Fibroblast of peridontal ligament (primary cell): ENCODE measurements at regions not wholly inside any gene's neighbourhood (a gene's known extent, or its start where the extent isn't known, plus 50 kb on each side); places are given as distances from the start of the nearest gene placed in this dataset.

Experiments
- DNase-seq: peaks from one replicate; pipeline ENCODE4 v3.0.0-alpha.2; 2010; ENCODE audit errors: extremely low read depth

- DNase-seq = no peak
These were observed 981.2 kb downstream of the BCL11A start for GRCh38 chr2:59572227-59572626.

GRCh38 chr2:59570818-59571217 is 982.6 kb downstream of the BCL11A start:
- DNase-seq = no peak

GRCh38 chr2:59569124-59569523 is 984.3 kb downstream of the BCL11A start:
- DNase-seq = no peak

- DNase-seq = no peak
These were observed 985.0 kb downstream of the BCL11A start for GRCh38 chr2:59568461-59568860.

- DNase-seq = no peak
These were observed 986.3 kb downstream of the BCL11A start for GRCh38 chr2:59567151-59567550.

- no peak for DNase-seq
These were observed 986.7 kb downstream of the BCL11A start for GRCh38 chr2:59566739-59567138.

- DNase-seq = no peak
These were observed 992.2 kb downstream of the BCL11A start for GRCh38 chr2:59561281-59561680.

GRCh38 chr2:59560769-59561168 is 992.7 kb downstream of the BCL11A start:
- no peak for DNase-seq

GRCh38 chr2:59540864-59541263 is 1012.6 kb downstream of the BCL11A start:
- DNase-seq = no peak

GRCh38 chr2:59538398-59538911 is 1015.0 kb downstream of the BCL11A start:
- no peak for DNase-seq

- DNase-seq = no peak
These were observed 1020.6 kb downstream of the BCL11A start for GRCh38 chr2:59532808-59533207.

- DNase-seq = no peak
These were observed 1023.2 kb downstream of the BCL11A start for GRCh38 chr2:59530258-59530657.

- DNase-seq = no peak
These were observed 1023.7 kb downstream of the BCL11A start for GRCh38 chr2:59529726-59530125.

- DNase-seq = no peak
These were observed 1024.9 kb downstream of the BCL11A start for GRCh38 chr2:59528525-59528924.

GRCh38 chr2:59502981-59503380 is 1050.5 kb downstream of the BCL11A start:
- no peak for DNase-seq

GRCh38 chr2:59490994-59491393 is 1062.5 kb downstream of the BCL11A start:
- no peak for DNase-seq

GRCh38 chr2:59490192-59490591 is 1063.3 kb downstream of the BCL11A start:
- DNase-seq = no peak

GRCh38 chr2:59484673-59485072 is 1068.8 kb downstream of the BCL11A start:
- no peak for DNase-seq

- no peak for DNase-seq
These were observed 1090.0 kb downstream of the BCL11A start for GRCh38 chr2:59463426-59463825.

GRCh38 chr2:59462422-59463197 is 1090.8 kb downstream of the BCL11A start:
- no peak for DNase-seq

GRCh38 chr2:59461127-59461526 is 1092.3 kb downstream of the BCL11A start:
- no peak for DNase-seq

GRCh38 chr2:59458800-59459199 is 1094.7 kb downstream of the BCL11A start:
- DNase-seq = no peak

GRCh38 chr2:59456285-59456684 is 1097.2 kb downstream of the BCL11A start:
- DNase-seq = no peak

GRCh38 chr2:59449274-59449673 is 1104.2 kb downstream of the BCL11A start:
- no peak for DNase-seq
